OCI-LY3 (cell line): ENCODE measurements at regions not wholly inside any gene's neighbourhood (a gene's known extent, or its start where the extent isn't known, plus 50 kb on each side); places are given as distances from the start of the nearest gene placed in this dataset.

Experiments used
- EZH2phosphoT487 ChIP-seq: fragments of 200-600 bp; shearing (Covaris generic); IDR thresholded peaks from 2 replicates; pipeline ENCODE4 v1.6.1; 2018; ENCODE audit warnings: antibody characterized with exemption, mixed run types, low read depth
- TF ChIP-seq, protein P1 (sequence below): fragments of 200-600, 300-600 bp; sonication (generic); IDR thresholded peaks from 2 replicates; pipeline ENCODE4 v1.5.1; 2014; ENCODE audit warnings: antibody characterized with exemption, low read length, low read depth

DNA sequence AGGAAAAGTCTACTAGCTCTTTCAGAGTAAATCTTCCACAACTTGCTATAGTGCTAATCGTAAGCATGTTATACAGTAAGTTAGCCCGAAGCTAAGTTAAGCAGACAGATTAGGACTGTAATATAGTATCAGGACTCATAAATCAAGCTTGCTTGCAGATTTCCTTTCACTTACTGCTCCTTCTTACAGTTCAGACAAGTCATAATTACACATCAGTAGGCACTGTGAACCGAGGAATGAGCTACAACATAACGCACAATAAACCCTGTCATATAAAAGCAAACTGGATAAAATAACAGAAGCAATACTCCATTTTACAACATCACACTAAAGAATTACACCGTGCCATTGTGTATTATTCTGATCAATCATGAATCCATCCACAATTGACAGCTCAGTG is 832.6 kb upstream of the ZEB2 start:
- TF ChIP-seq, protein P1, sequence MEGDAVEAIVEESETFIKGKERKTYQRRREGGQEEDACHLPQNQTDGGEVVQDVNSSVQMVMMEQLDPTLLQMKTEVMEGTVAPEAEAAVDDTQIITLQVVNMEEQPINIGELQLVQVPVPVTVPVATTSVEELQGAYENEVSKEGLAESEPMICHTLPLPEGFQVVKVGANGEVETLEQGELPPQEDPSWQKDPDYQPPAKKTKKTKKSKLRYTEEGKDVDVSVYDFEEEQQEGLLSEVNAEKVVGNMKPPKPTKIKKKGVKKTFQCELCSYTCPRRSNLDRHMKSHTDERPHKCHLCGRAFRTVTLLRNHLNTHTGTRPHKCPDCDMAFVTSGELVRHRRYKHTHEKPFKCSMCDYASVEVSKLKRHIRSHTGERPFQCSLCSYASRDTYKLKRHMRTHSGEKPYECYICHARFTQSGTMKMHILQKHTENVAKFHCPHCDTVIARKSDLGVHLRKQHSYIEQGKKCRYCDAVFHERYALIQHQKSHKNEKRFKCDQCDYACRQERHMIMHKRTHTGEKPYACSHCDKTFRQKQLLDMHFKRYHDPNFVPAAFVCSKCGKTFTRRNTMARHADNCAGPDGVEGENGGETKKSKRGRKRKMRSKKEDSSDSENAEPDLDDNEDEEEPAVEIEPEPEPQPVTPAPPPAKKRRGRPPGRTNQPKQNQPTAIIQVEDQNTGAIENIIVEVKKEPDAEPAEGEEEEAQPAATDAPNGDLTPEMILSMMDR, result no peak
- no peak for TF ChIP-seq EZH2phosphoT487
